Activated naive CD8-positive, alpha-beta T cell treated with anti-CD3 and anti-CD28 coated beads, Interleukin-2, amount 50 U/mL, for 24 hours (primary cell): ENCODE measurements at regions not wholly inside any gene's neighbourhood (a gene's known extent, or its start where the extent isn't known, plus 50 kb on each side); places are given as distances from the start of the nearest gene placed in this dataset.
"Not testable (repeated sequence)": the region's sequence is repeated elsewhere in the genome, so short reads cannot be mapped to it uniquely, and the experiment has no call there.

Source experiments
- ATAC-seq: fragments of 150-1000 bp; cut with Tn5 transposase; one replicate; pipeline ENCODE4 v1.10.0; 2021
- DNase-seq: peaks from one replicate; pipeline ENCODE4 v3.0.0; 2021
- H3K27ac Mint-ChIP-seq: one replicate; pipeline ENCODE4 v1.8.0; 2021; ENCODE audit warnings: mild to moderate bottlenecking, mixed read lengths
- H3K27me3 Mint-ChIP-seq: one replicate; pipeline ENCODE4 v1.8.0; 2021; ENCODE audit warnings: mixed read lengths
- H3K36me3 Mint-ChIP-seq: one replicate; pipeline ENCODE4 v1.8.0; 2021; ENCODE audit warnings: low read depth, mixed read lengths
- H3K4me1 Mint-ChIP-seq: one replicate; pipeline ENCODE4 v1.8.0; 2021; ENCODE audit warnings: mixed read lengths
- H3K4me3 Mint-ChIP-seq: one replicate; pipeline ENCODE4 v1.8.0; 2021; ENCODE audit warnings: mild to moderate bottlenecking, moderate library complexity, mixed read lengths
- H3K9me3 Mint-ChIP-seq: one replicate; pipeline ENCODE4 v1.8.0; 2021; ENCODE audit warnings: mixed read lengths

DNA sequence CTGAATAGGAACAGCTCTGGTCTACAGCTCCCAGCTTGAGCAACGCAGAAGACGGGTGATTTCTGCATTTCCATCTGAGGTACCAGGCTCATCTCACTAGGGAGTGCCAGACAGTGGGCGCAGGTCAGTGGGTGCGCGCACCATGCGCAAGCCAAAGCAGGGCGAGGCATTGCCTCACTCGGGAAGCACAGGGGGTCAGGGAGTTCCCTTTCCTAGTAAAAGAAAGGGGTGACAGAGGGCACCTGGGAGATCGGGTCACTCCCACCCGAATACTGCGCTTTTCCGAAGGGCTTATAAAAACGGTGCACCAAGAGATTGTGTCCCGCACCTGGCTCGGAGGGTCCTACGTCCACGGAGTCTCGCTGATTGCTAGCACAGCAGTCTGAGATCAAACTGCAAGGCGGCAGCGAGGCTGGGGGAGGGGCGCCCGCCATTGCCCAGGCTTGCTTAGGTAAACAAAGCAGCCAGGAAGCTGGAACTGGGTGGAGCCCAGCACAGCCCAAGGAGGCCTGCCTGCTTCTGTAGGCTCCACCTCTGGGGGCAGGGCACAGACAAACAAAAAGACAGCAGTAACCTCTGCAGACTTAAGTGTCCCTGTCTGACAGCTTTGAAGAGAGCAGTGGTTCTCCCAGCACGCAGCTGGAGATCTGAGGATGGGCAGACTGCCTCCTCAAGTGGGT lies 599.2 kb downstream of the REEP3 start:
- H3K36me3 Mint-ChIP-seq, H3K27me3 Mint-ChIP-seq, H3K9me3 Mint-ChIP-seq, H3K4me1 Mint-ChIP-seq, H3K27ac Mint-ChIP-seq, H3K4me3 Mint-ChIP-seq, ATAC-seq, DNase-seq: not testable (repeated sequence)

DNA sequence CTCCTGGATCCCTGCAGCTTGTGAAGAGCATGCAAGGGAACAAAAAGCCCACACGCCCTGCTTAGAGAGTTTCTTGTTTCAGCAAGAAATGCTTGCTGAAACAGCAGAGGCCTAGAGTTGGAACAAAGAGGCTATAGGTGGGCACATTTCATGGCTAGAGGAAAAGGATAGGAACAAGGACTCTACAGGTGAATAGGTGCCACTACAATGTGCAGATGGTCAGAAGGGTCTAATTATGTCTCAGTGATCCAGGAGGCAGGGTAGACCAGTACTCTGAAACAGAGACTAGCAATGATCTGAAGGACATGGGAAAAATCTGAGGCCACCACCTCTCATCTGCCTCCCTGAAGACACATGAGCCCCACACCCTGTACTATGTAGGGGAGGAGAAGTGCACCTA lies 609.0 kb downstream of the REEP3 start:
- H3K27me3 Mint-ChIP-seq, result no peaks in the 10 kb centered on the region
- H3K36me3 Mint-ChIP-seq, result no peaks in the 10 kb centered on the region
- H3K27ac Mint-ChIP-seq, result no peak overlapping the region
- no peaks in the 10 kb centered on the region for H3K4me1 Mint-ChIP-seq
- ATAC-seq (no peak), DNase-seq (no peak)
- H3K4me3 Mint-ChIP-seq, result no peak overlapping the region
- no peaks in the 10 kb centered on the region for H3K9me3 Mint-ChIP-seq

DNA sequence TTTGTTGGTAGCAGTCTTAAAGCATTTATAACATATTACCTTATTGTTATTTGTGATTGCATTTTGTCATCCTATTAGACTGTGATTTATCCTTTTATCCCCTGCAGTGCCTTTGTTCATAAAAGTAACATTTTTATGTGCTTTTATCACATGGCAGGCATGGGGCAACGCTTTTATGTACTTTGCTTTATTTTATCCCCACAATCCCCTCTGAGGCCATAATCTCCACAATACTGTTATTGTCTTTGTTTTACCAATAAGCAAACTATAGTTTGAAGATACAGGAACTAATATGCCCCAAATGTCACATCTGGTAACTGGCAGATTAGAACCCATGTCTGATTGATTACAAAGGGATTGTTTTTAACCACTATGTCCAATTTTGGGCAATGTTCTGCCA lies 613.5 kb downstream of the REEP3 start:
- ATAC-seq, result no peak
- no peaks in the 10 kb centered on the region for H3K27me3 Mint-ChIP-seq

DNA sequence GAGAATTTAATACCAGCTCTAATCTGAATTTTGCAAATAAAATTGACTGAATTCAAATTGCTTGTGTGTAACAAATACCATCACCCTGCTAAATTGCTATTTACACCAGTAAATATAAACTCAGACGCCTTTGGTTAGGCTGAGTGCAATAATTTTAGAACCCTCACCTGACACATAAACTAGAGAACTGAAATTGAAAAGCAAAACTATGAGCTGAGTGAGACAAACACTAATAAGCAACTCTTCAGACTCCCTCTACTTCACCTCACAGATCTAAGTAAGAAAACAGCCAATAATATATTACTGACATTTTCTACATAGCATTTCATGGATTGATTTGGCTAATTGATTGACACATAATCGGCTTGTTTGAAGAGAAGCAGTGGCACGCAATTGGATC lies 621.2 kb downstream of the REEP3 start:
- Mint-ChIP-seq H3K27ac (no peak overlapping the region), H3K4me1 (no peaks in the 10 kb centered on the region), H3K27me3 (no peaks in the 10 kb centered on the region), H3K9me3 (no peaks in the 10 kb centered on the region), H3K4me3 (no peak overlapping the region), H3K36me3 (no peaks in the 10 kb centered on the region)
- DNase-seq (no peak), ATAC-seq (no peak)

More for the DNA sequence above, 613.5 kb downstream of the REEP3 start:
- Mint-ChIP-seq H3K27ac (no peak overlapping the region), H3K9me3 (no peaks in the 10 kb centered on the region), H3K36me3 (no peaks in the 10 kb centered on the region), H3K4me1 (no peaks in the 10 kb centered on the region), H3K4me3 (no peak overlapping the region)
- DNase-seq, result no peak

DNA sequence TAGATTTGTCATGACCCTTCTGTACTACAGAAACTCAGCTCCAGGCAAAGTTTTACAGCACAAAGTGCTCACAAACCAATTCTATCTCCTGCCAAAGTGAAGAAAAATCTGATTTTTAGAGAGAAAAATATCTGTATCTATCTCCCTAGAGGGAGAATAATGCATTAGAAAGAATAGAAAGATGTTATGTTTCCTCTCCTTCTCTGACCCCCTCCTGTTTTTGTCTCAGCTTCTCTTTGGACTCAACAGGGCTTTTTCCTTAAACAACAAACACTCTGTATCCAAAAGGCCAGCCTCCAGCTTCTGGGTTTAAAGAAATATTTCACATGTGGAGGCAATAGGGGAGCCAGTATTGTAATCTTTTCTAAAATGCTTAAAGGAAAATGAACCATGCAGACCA lies 627.4 kb downstream of the REEP3 start:
- H3K27me3 Mint-ChIP-seq, result no peaks in the 10 kb centered on the region
- no peaks in the 10 kb centered on the region for H3K4me1 Mint-ChIP-seq
- no peak overlapping the region for H3K27ac Mint-ChIP-seq
- ATAC-seq (no peak), DNase-seq (no peak)
- no peak overlapping the region for H3K4me3 Mint-ChIP-seq
- no peaks in the 10 kb centered on the region for H3K36me3 Mint-ChIP-seq
- no peaks in the 10 kb centered on the region for H3K9me3 Mint-ChIP-seq

DNA sequence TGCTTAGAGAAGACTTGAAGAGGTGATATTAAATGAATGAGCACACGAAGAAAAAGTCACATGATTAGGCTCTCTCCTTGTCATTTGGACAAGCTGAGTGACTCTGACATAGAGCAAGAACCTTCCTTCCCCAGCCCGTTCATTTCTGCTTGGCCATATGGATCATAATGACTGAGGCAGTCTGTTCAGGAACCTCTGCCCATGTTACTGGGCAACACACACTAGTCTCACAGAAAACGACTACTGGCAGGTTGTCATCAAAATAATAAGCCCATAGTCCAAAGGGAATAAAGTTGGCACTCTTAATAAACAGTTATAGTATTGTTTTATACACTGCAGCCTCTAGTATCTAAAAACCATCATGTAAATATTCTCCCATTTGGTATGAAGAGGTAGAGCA lies 635.0 kb downstream of the REEP3 start:
- ATAC-seq (no peak), DNase-seq (no peak)
- no peak overlapping the region for H3K27ac Mint-ChIP-seq

DNA sequence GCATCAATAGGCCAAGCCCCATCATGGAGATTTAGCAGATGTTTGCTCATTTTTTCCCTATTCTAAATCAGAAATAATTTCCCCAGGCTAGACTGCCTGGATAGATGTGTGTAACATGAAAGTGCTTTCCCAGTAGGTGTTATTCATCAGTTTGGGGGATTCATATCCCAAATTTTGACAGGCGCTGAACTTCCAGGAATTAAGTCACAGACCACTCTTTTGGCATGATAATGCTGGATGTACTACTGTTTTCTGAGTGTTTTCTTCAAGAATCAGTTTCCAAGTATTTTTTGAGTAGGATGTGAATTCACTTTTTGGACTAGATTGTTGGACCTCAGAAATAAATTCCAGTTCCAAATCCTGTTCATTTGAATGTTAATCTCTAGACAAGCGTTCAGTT lies 637.4 kb downstream of the REEP3 start:
- ATAC-seq, result no peak
- no peaks in the 10 kb centered on the region for H3K36me3 Mint-ChIP-seq
- no peak for DNase-seq
- no peaks in the 10 kb centered on the region for H3K9me3 Mint-ChIP-seq
- H3K27me3 Mint-ChIP-seq, result no peaks in the 10 kb centered on the region
- no peak overlapping the region for H3K4me3 Mint-ChIP-seq
- no peaks in the 10 kb centered on the region for H3K4me1 Mint-ChIP-seq
- no peak overlapping the region for H3K27ac Mint-ChIP-seq

More for the DNA sequence above, 635.0 kb downstream of the REEP3 start:
- Mint-ChIP-seq H3K9me3 (no peaks in the 10 kb centered on the region), H3K4me3 (no peak overlapping the region), H3K36me3 (no peaks in the 10 kb centered on the region), H3K4me1 (no peaks in the 10 kb centered on the region), H3K27me3 (no peaks in the 10 kb centered on the region)

DNA sequence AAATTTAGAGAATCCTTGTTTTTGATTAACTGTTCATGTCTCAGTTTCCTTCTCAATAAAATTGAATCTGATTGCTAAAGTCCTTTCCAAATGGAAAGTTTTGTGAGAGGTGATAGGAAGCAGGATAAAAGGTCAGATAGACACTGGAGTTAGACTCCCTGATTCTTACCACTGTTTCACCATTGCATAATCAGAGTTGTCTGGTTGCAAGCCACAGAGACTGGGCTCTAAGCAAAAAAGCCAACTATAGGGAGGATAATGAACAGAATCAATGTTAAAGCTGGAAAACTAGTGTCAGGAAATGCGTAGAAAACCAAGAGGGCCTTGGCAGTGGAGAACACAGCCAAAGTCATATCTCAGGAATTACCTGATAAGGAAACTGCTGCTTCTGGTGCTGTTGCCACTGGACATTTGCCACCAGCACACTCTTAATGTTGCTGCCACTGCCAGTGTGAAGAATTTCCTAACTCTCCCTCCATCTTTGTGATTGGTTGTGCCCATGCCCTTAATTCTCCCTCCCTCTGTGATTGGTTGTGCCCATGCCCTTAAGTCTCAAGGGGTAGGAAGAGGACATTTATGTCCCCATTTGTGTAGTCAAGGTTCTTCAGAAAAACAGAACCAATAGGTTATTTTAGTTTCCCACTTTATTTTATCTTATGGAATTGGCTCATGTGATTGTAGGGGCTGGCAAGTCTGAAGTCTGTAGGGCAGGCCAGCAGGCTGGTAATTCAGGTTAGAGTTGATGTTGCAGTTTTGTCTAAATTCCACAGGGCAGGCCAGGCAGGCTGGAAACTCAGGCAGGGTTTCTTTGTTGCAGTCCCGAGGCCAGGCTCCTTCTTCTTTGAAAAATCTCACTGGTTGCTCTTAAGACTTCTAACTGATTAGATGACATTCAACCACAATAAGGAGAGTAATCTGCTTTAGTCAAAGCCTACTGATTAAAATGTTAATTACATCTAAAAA lies 639.0 kb downstream of the REEP3 start:
- Mint-ChIP-seq H3K27me3 (no peaks in the 10 kb centered on the region), H3K36me3 (no peaks in the 10 kb centered on the region), H3K4me3 (no peak overlapping the region), H3K9me3 (no peaks in the 10 kb centered on the region), H3K27ac (no peak overlapping the region), H3K4me1 (no peaks in the 10 kb centered on the region)
- no peak for DNase-seq
- no peak for ATAC-seq

DNA sequence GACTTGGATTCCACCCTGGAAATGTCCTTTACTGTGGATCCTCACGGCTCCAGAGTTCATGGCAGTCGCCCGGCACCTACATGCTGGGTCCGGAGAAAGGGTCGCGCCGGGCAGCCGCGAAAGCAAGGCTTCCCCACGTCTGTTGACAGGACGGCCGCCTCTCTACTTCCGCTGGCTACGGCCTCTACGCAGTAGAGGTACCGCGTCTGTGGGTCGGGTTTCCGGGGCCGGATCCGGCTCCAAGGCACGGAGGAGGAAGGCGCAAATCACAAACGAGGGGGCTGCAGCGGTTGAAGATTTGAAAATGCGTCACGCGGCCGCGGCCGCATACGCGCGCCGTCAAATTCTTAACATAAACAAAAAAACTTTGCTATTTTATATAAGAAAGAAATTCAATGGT lies 649.6 kb downstream of the REEP3 start:
- H3K9me3 Mint-ChIP-seq, result no peaks in the 10 kb centered on the region
- DNase-seq (no peak), ATAC-seq (no peak)
- H3K27ac Mint-ChIP-seq, result no peak overlapping the region
- no peak overlapping the region for H3K4me3 Mint-ChIP-seq
- no peaks in the 10 kb centered on the region for H3K27me3 Mint-ChIP-seq
- no peaks in the 10 kb centered on the region for H3K4me1 Mint-ChIP-seq
- no peaks in the 10 kb centered on the region for H3K36me3 Mint-ChIP-seq

DNA sequence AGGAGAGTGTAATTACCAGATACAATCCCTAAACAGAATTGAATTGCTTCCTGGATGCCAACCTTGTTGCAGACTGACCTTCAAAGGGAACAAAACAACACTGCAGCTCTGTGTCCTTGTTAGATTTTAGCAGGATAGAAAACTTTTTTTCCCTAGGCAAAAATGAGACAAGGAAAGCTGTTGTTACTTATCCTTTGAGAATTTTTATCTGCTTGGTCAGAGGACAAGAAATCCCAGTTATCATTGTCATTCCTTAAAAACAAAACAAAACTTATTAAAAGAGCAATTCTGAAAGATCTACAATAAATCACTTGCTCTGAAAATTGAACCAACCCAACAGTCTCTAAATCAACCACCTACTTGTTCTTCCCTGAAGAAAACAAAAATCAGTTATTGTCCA lies 652.6 kb downstream of the REEP3 start:
- DNase-seq (no peak), ATAC-seq (no peak)
- Mint-ChIP-seq H3K27me3 (no peaks in the 10 kb centered on the region), H3K27ac (no peak overlapping the region), H3K4me3 (no peak overlapping the region), H3K4me1 (no peaks in the 10 kb centered on the region), H3K36me3 (no peaks in the 10 kb centered on the region), H3K9me3 (no peaks in the 10 kb centered on the region)

DNA sequence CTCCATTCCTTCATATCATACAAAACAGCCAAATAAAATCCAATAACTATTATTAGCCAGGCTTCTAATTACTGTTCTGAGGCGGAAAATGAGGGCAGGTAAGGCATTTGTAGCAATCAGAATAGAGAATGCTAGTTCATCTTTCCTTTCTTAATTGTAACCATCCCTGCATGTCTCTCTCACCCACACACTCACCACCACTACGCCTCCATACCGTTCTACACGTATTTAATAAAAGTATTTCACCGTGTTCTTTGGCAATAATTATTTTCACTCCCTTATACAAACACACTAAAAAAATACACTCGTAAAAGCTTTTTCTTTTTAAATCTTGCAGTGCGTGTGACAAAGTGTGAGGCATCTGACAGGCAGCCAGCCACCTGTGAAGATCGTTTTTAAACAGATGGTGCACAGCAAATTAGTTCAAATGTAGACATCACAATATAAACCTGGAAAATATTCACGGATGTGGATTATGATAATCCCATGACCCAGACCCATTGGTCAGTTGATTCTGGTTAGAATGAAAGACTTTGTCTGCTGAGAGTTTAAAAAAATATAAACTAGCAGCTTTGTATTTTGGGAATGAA lies 653.6 kb downstream of the REEP3 start:
- DNase-seq (no peak), ATAC-seq (no peak)
- Mint-ChIP-seq H3K4me3 (no peak overlapping the region), H3K4me1 (no peaks in the 10 kb centered on the region), H3K27ac (no peak overlapping the region), H3K9me3 (no peaks in the 10 kb centered on the region), H3K27me3 (no peaks in the 10 kb centered on the region), H3K36me3 (no peaks in the 10 kb centered on the region)

DNA sequence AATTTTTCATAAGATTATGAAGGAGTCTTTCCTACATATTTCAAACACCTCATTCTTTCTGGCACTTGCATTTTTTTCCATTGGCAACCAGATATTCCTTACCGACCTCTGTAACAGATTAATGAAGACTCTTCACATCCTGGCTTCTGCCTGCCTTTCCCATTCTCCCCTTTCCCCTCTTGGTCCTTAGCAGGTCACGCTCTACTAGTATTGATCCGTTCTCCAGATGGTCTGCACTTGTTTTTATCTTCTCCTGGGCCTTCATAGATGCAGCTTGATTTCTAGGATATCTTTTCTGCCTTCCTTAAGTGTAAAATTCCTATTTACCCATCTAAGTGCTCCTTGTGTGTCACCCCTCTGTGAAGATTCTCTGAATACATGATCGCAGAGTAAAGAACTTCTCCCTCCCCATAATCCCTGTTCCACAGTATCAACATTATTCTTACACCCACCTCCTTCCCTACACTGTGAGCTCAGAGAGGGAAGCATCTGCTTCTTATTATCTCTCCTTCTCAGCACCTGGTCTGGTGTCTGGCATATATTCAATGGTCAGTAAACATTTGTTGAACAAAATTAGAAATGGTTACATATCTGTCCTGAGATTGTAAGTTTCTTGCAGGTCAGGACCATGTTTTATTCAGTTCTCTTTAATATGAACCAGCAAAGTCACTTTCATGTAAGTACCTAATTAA lies 654.2 kb downstream of the REEP3 start:
- Mint-ChIP-seq H3K27ac (no peak overlapping the region), H3K4me3 (no peak overlapping the region), H3K9me3 (no peaks in the 10 kb centered on the region), H3K27me3 (no peaks in the 10 kb centered on the region), H3K4me1 (no peaks in the 10 kb centered on the region), H3K36me3 (no peaks in the 10 kb centered on the region)
- ATAC-seq (no peak), DNase-seq (no peak)

DNA sequence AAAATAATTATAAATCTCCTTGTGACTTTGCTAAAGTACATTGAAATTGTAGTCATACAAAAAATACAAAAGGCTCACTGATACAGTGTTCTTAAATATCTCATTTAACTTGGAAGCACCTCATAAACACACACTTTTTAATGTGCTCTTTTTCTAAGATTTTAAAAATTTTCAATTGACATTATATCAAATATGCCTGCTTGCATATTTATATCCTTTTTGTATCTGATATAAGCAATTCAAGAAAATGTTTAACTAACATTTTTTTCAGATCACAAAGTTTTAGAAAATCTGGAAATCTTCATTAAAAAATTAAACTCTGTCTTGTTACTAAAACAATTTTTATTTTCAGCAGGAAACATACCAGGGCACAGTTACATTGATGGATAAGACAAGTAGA lies 661.5 kb downstream of the REEP3 start:
- Mint-ChIP-seq H3K4me1 (no peaks in the 10 kb centered on the region), H3K27me3 (no peaks in the 10 kb centered on the region), H3K9me3 (no peaks in the 10 kb centered on the region), H3K4me3 (no peak overlapping the region), H3K27ac (no peak overlapping the region), H3K36me3 (no peaks in the 10 kb centered on the region)
- DNase-seq (no peak), ATAC-seq (no peak)

DNA sequence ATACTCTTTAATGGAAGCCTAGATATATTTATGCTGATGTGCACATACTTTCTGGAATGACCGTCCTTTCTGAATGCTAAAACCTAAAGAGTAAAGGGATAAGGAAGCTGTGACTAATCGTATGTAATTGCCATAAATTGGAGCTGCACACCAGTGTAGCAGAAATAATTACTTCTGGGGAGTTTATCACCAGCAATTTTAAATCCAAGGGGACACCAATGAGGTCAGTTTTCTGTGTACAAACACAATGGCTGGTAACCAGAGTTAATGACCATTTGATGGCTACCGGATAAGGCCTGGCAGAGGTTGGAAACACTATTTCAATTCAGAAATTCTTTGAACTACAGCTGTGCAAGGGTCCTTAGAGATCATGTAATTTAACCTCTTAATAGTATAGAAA lies 670.1 kb downstream of the REEP3 start:
- H3K27me3 Mint-ChIP-seq, result no peaks in the 10 kb centered on the region
- H3K9me3 Mint-ChIP-seq, result no peaks in the 10 kb centered on the region
- H3K27ac Mint-ChIP-seq, result no peak overlapping the region
- no peaks in the 10 kb centered on the region for H3K36me3 Mint-ChIP-seq
- H3K4me3 Mint-ChIP-seq, result no peak overlapping the region
- no peaks in the 10 kb centered on the region for H3K4me1 Mint-ChIP-seq
- ATAC-seq, result no peak
- DNase-seq, result no peak
